T-helper 1 cell treated with Interleukin-12 subunit alpha and Interleukin-12 subunit beta and Interleukin-4 antibody, amounts not matched to agents 30 μg/mL and 1 μg/mL, for 36 hours (primary cell): ENCODE measurements at regions not wholly inside any gene's neighbourhood (a gene's known extent, or its start where the extent isn't known, plus 50 kb on each side); places are given as distances from the start of the nearest gene placed in this dataset.

Experiments
- H3K27ac Mint-ChIP-seq: one replicate; pipeline ENCODE4 v1.8.0; 2021; ENCODE audit warnings: mild to moderate bottlenecking, mixed read lengths
- H3K27me3 Mint-ChIP-seq: one replicate; pipeline ENCODE4 v1.8.0; 2021; ENCODE audit warnings: low read depth, mixed read lengths
- H3K36me3 Mint-ChIP-seq: one replicate; pipeline ENCODE4 v1.8.0; 2021; ENCODE audit warnings: low read depth, mixed read lengths
- H3K4me1 Mint-ChIP-seq: one replicate; pipeline ENCODE4 v1.8.0; 2021; ENCODE audit warnings: low read depth, mixed read lengths
- H3K4me3 Mint-ChIP-seq: one replicate; pipeline ENCODE4 v1.8.0; 2021; ENCODE audit warnings: mild to moderate bottlenecking, moderate library complexity, mixed read lengths
- H3K9me3 Mint-ChIP-seq: one replicate; pipeline ENCODE4 v1.8.0; 2021; ENCODE audit warnings: mixed read lengths

DNA sequence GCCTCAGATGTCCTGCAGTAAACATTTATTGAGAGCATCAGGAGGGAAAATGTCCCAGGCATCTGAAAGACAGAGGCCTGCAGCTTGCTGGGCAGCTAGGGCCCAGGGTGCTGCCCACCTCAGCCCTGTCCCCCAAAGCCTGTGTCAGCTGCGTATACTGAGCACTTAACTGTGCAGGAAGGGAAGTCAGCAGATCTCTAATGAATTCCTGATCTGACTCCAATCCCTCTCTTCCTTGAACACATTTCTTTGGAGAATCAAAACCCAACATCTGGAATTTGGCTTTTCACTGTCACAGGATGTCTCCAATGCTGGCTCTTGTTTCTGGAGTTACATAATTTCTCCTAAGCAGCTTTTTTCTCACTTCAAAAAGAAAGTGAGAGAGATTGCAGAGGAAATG is 364.7 kb upstream of the NFE2L3 start:
- no peaks in the 10 kb centered on the region for H3K36me3 Mint-ChIP-seq
- no peaks in the 10 kb centered on the region for H3K9me3 Mint-ChIP-seq
- H3K4me3 Mint-ChIP-seq: no peak overlapping the region
- no peaks in the 10 kb centered on the region for H3K4me1 Mint-ChIP-seq
- H3K27me3 Mint-ChIP-seq: peaks cover 5% of the 10 kb centered on the region
- H3K27ac Mint-ChIP-seq: no peak overlapping the region

DNA sequence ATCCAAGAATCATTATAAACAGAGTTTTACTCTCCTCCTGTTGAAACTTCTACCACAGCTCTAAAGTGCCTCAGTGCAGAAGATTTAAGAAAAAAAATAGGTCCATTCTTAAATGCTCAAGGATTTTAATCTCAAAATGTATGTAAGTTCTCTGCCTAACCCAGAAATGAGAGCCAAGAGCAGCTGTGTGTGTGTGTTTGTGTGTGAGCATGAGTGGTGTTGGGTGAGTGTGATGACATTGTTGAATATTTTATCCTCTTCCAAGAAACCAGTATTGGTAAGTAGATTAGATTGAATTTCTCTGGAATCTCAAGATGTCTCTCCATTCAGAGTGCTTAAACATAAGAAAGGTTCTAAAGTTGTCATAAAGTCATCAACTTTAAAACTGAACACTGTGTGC is 363.6 kb upstream of the NFE2L3 start:
- peaks cover 5% of the 10 kb centered on the region for H3K27me3 Mint-ChIP-seq
- H3K36me3 Mint-ChIP-seq: no peaks in the 10 kb centered on the region
- no peaks in the 10 kb centered on the region for H3K4me1 Mint-ChIP-seq
- no peak overlapping the region for H3K4me3 Mint-ChIP-seq
- no peaks in the 10 kb centered on the region for H3K9me3 Mint-ChIP-seq
- H3K27ac Mint-ChIP-seq: no peak overlapping the region

DNA sequence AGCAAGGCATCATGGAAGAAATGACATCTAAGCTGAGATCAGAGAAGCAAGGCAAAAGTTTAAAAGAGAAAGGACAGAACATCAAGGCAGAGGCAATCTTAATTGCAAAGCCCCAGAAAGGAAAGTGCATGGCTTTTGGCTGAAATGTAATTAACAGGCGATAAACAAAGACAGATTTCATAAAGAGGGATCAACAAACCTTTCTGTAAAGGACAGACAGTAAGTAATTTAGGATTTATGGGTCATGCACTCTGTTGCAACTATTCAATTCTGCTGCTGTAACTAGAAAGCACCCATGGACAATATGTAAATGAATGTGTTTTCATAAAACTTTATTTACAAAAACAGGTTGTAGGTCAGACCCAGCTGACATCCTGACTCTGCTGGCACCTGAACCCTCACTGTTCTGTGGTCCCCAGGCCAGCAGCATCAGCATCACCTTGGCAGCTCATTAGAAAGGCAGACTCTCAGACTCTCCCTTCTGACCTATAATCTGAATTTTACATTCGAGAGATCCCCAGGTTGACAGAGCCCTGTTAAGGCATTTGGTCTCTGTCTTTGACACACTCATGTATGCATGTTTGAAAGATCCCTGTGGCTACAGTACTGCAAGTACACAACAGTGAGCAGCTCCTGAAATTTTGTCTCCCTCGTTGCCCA is 362.9 kb upstream of the NFE2L3 start:
- no peaks in the 10 kb centered on the region for H3K9me3 Mint-ChIP-seq
- peaks cover 5% of the 10 kb centered on the region for H3K27me3 Mint-ChIP-seq
- H3K4me3 Mint-ChIP-seq: no peak overlapping the region
- no peak overlapping the region for H3K27ac Mint-ChIP-seq
- H3K36me3 Mint-ChIP-seq: no peaks in the 10 kb centered on the region
- no peaks in the 10 kb centered on the region for H3K4me1 Mint-ChIP-seq

DNA sequence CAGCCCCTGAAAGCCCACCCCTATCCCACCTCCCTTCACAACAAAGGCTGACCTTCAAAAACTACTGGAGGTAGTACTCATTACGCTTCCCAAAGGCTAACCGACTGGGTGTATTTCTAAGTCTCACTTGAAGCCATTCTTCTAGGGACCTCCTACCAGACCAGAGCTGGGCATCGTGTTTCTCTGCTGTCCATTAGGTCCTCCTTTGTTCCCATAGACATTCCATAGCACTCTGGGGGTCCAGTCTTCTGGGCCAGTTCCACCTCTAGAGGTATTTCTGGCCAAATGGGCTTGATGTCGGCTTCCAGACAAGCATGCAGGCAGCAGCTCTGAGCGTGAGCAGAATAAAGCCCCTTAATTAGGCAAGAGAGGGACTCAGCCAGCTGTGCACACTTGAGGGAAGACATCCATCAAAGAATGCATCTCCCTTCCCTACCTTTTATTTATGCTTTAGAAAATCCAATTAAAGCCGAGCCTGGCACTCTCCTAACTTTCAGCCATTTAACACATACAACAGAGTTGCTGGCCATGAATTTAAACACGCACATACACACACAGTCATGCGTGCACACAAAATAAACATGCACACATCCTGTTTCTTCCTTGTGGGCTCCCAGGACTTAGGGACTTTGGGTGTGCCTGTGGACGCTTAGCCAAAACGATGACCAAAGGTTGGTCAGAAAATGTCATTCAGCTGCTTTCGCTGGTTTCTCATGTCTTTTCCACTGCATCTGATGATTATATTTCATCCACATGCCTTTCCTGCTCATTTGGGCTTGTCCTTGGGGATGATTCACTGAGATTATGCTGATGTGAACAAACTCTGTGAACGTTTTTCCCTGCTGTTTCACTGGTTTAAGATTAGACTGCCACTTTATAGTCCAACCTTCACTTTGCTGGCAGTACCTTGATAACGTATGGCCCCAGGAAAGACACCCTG is 362.0 kb upstream of the NFE2L3 start:
- Mint-ChIP-seq H3K27ac (no peak overlapping the region), H3K9me3 (no peaks in the 10 kb centered on the region), H3K36me3 (no peaks in the 10 kb centered on the region), H3K27me3 (peaks cover 8% of the 10 kb centered on the region), H3K4me1 (no peaks in the 10 kb centered on the region), H3K4me3 (no peak overlapping the region)

DNA sequence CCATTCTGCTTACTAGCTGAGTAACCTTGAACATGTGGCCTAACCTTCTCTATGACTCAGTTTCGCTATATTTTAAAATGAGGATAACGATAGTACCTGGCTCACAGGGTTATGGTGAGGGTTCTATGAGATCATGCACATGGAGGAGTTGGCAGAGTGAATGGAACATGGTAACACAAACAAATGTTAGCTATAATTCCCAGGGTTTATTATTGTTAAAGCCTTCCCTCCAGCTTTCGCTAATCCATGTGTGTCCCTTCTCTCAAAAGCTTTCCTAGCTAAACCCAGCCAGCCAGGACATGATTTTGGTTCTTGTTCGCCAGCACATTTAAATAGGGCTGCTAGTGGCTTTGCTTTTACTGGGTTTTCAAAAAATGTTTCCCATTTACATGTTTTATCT is 361.0 kb upstream of the NFE2L3 start:
- H3K9me3 Mint-ChIP-seq: no peaks in the 10 kb centered on the region
- no peaks in the 10 kb centered on the region for H3K36me3 Mint-ChIP-seq
- no peaks in the 10 kb centered on the region for H3K4me1 Mint-ChIP-seq
- H3K27me3 Mint-ChIP-seq: peaks cover 3% of the 10 kb centered on the region
- no peak overlapping the region for H3K27ac Mint-ChIP-seq
- no peak overlapping the region for H3K4me3 Mint-ChIP-seq

DNA sequence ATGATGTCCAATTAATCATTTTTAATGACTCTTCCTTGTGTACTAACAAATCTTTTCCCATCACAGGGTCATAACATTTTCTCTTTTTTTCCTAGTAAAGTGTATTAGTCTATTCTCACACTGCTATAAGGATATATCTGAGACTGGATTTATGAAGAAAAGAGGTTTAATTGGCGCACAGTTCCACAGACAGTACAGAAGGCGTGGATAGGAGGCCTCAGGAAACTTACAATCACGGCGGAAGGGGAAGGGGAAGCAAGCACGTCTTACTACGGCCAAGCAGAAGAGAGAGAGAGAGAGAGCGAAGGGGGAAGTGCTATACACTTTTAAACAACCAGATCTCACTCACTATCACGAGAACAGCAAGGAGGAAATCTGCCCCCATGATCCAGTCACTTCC is 359.4 kb upstream of the NFE2L3 start:
- no peak overlapping the region for H3K4me3 Mint-ChIP-seq
- H3K27me3 Mint-ChIP-seq: peaks cover 3% of the 10 kb centered on the region
- H3K9me3 Mint-ChIP-seq: no peaks in the 10 kb centered on the region
- no peaks in the 10 kb centered on the region for H3K36me3 Mint-ChIP-seq
- no peaks in the 10 kb centered on the region for H3K4me1 Mint-ChIP-seq
- no peak overlapping the region for H3K27ac Mint-ChIP-seq

DNA sequence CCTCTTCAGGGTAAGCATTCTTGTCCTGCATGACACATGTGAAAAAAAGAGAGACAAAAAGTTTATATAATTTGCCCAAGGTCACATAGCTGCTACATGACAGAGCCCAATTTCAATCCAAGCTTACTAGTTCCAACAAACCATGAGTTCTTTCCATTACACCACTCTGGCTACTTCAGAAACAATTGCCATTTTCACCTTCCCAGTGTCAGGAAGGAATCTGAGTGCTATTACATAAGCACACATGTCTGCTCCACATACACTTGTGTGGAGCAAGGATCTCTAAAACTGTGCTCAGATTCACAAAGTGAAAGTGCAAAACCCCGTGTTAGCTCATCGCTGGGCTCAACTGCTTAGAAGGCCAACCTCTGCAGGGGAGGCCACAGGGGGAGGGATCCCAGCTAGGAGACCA is 356.2 kb upstream of the NFE2L3 start:
- Mint-ChIP-seq H3K4me1 (no peaks in the 10 kb centered on the region), H3K4me3 (no peak overlapping the region), H3K36me3 (no peaks in the 10 kb centered on the region), H3K27me3 (peaks cover 3% of the 10 kb centered on the region), H3K27ac (no peak overlapping the region), H3K9me3 (no peaks in the 10 kb centered on the region)

DNA sequence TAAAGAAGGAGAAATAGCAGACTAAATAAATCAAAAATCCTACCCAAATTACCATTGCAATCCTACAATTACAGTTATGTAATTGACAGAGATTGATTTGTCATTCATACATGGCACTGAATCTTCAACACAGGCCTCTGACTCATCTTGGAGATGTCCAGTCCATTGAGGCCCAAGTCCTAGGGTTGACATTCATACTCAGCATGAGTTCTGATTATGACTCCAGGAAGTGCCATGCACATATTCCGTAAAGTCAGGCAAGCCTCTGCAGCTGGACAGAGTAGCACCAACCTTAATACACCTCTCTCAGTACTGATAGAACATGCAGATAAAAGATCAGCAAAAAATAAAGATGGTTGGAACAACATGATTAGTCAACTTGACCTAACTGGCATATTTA is 353.7 kb upstream of the NFE2L3 start:
- Mint-ChIP-seq H3K9me3 (no peaks in the 10 kb centered on the region), H3K27ac (no peak overlapping the region), H3K36me3 (no peaks in the 10 kb centered on the region), H3K4me1 (no peaks in the 10 kb centered on the region), H3K4me3 (no peak overlapping the region), H3K27me3 (peaks cover 3% of the 10 kb centered on the region)

DNA sequence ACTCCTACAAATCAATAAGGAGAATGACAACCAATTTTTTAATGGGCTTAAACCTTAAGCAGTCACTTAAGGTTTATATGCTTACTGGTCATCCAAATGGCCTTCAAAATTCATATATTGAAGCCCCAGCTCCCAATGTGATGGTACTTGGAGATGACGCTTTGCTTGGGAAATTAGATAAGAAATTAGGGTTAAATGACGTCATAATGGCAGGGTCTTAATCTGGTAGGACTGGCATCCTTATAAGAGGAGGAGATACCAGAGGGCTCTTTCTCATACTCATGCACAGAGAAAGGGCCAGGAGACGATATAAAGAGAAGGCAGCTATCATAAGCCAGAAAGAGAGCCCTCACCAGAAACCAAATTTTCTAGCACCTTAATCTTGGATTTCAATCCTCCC is 350.8 kb upstream of the NFE2L3 start:
- Mint-ChIP-seq H3K4me1 (no peaks in the 10 kb centered on the region), H3K27ac (no peak overlapping the region), H3K36me3 (no peaks in the 10 kb centered on the region), H3K9me3 (no peaks in the 10 kb centered on the region), H3K27me3 (no peaks in the 10 kb centered on the region), H3K4me3 (no peak overlapping the region)

DNA sequence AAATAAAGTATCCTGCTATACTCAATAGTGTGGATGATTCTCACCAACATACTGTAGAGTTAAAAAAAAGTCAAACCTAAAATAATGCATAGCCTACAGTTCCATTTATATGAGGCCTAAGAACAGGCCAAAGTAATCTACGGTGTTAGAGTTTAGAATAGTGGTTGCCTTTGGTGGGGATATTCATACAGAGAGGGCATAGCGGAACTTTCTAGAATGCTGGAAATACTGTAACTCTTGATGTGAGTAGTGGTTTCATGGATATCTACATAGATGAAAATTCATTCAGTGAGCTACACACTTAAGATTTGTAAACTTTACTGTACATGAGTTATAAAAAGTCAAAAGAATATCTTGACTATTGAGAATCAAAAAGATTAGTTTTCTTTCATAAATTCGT is 349.9 kb upstream of the NFE2L3 start:
- Mint-ChIP-seq H3K36me3 (no peaks in the 10 kb centered on the region), H3K9me3 (no peaks in the 10 kb centered on the region), H3K4me1 (no peaks in the 10 kb centered on the region), H3K4me3 (no peak overlapping the region), H3K27ac (no peak overlapping the region), H3K27me3 (no peaks in the 10 kb centered on the region)

DNA sequence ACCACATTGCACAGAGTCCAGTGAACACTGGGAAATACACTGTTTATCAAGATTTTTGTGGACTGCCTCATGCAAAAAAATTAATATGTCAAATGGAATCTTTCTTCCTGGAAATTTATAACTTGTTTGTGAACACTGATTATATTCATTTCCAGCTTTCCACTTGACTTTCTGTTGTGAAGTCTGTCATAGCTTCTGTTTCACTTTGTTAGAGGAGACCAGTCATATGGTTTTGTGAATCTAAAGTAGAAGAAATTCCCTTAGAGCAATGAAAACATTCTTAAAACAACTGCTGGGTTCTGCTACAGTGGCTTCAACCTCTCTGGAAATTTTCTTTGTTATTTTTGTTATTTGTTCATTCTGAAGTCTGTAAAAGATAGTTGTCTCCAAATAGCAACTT is 349.5 kb upstream of the NFE2L3 start:
- Mint-ChIP-seq H3K4me3 (no peak overlapping the region), H3K4me1 (no peaks in the 10 kb centered on the region), H3K27me3 (no peaks in the 10 kb centered on the region), H3K9me3 (no peaks in the 10 kb centered on the region), H3K27ac (no peak overlapping the region), H3K36me3 (no peaks in the 10 kb centered on the region)

DNA sequence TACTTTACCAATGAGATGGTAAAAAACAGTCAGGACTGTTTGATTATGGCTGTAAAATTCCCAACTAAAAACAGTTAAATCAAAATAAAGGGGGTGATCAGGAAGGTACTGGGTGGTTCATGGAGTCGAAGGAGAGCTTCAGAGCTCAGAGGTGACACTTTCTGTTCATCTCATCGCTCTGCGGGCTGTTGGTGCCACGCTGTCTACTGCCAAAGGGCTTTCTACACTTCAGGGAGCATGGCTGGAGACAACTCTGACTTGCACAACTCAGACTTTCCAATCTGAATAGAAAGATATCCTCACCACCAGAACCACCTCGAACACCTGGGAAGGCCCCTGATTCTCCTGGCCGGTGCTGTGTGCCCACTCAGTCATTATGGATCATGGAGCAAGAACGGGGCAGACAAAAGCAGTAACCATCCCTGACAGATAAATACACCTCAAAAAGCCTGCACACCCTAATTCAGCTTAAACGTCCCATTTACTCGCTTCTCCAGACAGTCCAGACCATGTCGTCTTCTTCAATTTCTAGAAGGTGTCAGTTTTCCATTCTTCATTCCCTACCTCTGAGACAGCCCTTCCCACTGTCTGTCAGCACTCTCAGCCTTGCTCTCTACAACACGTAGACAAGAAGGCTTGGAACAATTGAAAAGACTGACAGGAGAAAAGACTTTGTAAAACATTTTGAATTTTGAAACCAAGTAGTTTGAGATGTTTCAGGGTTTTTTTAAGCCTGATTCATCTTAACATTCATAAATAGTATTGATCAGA is 348.7 kb upstream of the NFE2L3 start:
- Mint-ChIP-seq H3K4me1 (no peaks in the 10 kb centered on the region), H3K27me3 (no peaks in the 10 kb centered on the region), H3K36me3 (no peaks in the 10 kb centered on the region), H3K27ac (no peak overlapping the region), H3K9me3 (no peaks in the 10 kb centered on the region), H3K4me3 (no peak overlapping the region)

DNA sequence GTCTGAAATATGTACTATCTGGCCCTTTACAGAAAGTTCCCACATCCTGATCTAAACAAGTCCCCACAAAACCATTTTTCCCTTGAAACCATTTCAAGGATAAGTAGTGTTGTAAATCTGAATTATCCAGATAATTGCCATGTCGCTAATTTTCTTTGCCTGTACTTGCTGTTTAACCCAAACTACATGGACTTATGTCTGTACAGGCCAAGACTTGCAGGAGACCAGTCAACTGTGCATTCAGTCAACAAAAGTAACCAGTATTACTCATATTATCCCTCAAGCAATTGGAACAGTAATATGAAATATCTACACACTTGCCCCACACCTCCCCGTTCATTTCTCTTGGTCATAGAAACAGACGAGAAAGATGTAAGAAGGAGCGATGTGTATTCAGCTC is 347.8 kb upstream of the NFE2L3 start:
- no peak overlapping the region for H3K4me3 Mint-ChIP-seq
- no peaks in the 10 kb centered on the region for H3K27me3 Mint-ChIP-seq
- H3K9me3 Mint-ChIP-seq: no peaks in the 10 kb centered on the region
- no peaks in the 10 kb centered on the region for H3K4me1 Mint-ChIP-seq
- no peaks in the 10 kb centered on the region for H3K36me3 Mint-ChIP-seq
- H3K27ac Mint-ChIP-seq: no peak overlapping the region

DNA sequence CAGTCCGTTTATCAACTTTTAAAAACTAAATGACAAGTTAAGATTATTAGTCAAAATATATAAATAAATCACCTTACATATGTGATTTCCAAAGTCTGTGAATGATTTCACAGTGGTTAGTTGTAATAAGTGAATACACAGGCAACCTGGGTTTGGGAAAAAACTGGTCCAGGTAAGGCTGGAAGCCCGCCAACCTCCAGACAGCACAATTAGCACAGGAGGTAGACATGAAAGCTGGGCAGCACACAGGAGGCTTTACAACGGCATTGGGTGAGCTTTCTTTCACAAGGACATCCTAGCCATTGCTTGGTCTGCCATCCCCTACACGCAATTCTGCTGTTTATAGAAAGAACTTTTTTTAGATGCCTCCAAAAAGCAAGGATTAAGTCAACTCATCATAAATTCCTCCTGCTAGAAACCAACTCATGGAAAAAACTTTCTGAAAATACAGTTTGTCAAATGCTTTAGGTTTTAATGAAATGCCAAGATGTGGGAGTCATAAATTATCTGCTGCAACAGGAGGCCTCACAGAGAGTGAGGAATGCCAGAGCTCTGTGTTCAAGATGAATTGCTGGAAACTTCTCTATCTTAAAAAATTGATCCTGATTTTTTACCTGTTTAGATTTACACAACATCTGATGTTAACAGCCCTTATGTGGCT is 346.8 kb upstream of the NFE2L3 start:
- no peaks in the 10 kb centered on the region for H3K36me3 Mint-ChIP-seq

More for the DNA sequence above, 346.8 kb upstream of the NFE2L3 start:
- no peak overlapping the region for H3K27ac Mint-ChIP-seq
- no peaks in the 10 kb centered on the region for H3K4me1 Mint-ChIP-seq
- H3K27me3 Mint-ChIP-seq: no peaks in the 10 kb centered on the region
- H3K9me3 Mint-ChIP-seq: no peaks in the 10 kb centered on the region
- no peak overlapping the region for H3K4me3 Mint-ChIP-seq
